Activated CD8-positive, alpha-beta T cell treated with anti-CD3 and anti-CD28 coated beads for 36 hours (primary cell): ENCODE measurements at regions not wholly inside any gene's neighbourhood (a gene's known extent, or its start where the extent isn't known, plus 50 kb on each side); places are given as distances from the start of the nearest gene placed in this dataset.

ENCODE experiments used
- ATAC-seq: fragments of 200-7000 bp; cut with Tn5 transposase; one replicate; pipeline ENCODE4 v1.10.0; 2021; ENCODE audit warnings: mild to moderate bottlenecking, moderate library complexity
- CTCF ChIA-PET: fragments of 350-600 bp; sonication (Branson Sonifier 250); formaldehyde crosslinking; loops from one replicate; lab custom pipeline; 2021; ENCODE audit warnings: antibody characterized with exemption; lab: Charles Lee
- POLR2A ChIA-PET: fragments of 350-600 bp; sonication (Branson Sonifier 250); formaldehyde crosslinking; loops from one replicate; lab custom pipeline; 2021; ENCODE audit warnings: antibody characterized with exemption; lab: Charles Lee
- DNase-seq: peaks from one replicate; pipeline ENCODE4 v3.0.0-alpha.2; 2020
- H3K27ac Mint-ChIP-seq: one replicate; pipeline ENCODE4 v1.8.0; 2021; ENCODE audit warnings: mild to moderate bottlenecking, mixed read lengths
- H3K27me3 Mint-ChIP-seq: one replicate; pipeline ENCODE4 v1.8.0; 2021; ENCODE audit warnings: mixed read lengths
- H3K36me3 Mint-ChIP-seq: one replicate; pipeline ENCODE4 v1.8.0; 2021; ENCODE audit warnings: low read depth, mixed read lengths
- H3K4me1 Mint-ChIP-seq: one replicate; pipeline ENCODE4 v1.8.0; 2021; ENCODE audit warnings: low read depth, mixed read lengths
- H3K4me3 Mint-ChIP-seq: one replicate; pipeline ENCODE4 v1.8.0; 2021; ENCODE audit warnings: mild to moderate bottlenecking, moderate library complexity, mixed read lengths
- H3K9me3 Mint-ChIP-seq: one replicate; pipeline ENCODE4 v1.8.0; 2021; ENCODE audit warnings: mixed read lengths
- intact Hi-C: fragments of 100-400 bp; cut with micrococcal nuclease; formaldehyde crosslinking; loops from one replicate; pipeline ENCODE4 v1.10.0; 2022
- TF ChIP-seq, protein P1 (sequence below): fragments of 200-600 bp; IDR thresholded peaks from one replicate; pipeline ENCODE4 v1.8.0; 2022; ENCODE audit warnings: antibody characterized with exemption, mild to moderate bottlenecking

DNA sequence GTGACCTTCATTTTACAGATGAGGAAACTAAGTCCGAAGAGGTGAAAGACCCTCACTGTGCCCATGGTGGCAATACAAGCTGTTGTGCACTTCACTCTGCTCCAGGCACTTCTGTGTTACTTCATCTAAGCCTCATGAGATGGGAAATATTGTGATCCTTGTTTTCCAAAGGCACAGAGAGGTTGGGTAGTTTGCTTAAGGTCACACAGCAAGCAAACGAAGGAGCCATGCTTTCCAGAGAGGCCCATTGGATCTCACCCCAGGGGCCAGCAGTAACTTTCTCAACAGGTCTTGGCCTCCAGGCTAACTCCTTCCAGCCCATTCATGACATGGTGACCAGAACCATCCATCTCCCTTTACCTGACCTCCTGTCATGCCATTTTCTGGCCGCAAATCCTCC lies 332.8 kb downstream of the MN1 start:
- H3K27me3 Mint-ChIP-seq = peaks cover 1% of the 10 kb centered on the region
- H3K4me3 Mint-ChIP-seq = no peak overlapping the region
- intact Hi-C loops = no loop called here
- TF ChIP-seq, protein P1, sequence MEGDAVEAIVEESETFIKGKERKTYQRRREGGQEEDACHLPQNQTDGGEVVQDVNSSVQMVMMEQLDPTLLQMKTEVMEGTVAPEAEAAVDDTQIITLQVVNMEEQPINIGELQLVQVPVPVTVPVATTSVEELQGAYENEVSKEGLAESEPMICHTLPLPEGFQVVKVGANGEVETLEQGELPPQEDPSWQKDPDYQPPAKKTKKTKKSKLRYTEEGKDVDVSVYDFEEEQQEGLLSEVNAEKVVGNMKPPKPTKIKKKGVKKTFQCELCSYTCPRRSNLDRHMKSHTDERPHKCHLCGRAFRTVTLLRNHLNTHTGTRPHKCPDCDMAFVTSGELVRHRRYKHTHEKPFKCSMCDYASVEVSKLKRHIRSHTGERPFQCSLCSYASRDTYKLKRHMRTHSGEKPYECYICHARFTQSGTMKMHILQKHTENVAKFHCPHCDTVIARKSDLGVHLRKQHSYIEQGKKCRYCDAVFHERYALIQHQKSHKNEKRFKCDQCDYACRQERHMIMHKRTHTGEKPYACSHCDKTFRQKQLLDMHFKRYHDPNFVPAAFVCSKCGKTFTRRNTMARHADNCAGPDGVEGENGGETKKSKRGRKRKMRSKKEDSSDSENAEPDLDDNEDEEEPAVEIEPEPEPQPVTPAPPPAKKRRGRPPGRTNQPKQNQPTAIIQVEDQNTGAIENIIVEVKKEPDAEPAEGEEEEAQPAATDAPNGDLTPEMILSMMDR = no peak
- no peaks in the 10 kb centered on the region for H3K36me3 Mint-ChIP-seq
- no peak for DNase-seq
- no peak for ATAC-seq
- no peaks in the 10 kb centered on the region for H3K9me3 Mint-ChIP-seq
- no peak overlapping the region for H3K27ac Mint-ChIP-seq
- no peaks in the 10 kb centered on the region for H3K4me1 Mint-ChIP-seq
- POLR2A ChIA-PET = no interaction called here
- CTCF ChIA-PET = no interaction called here

DNA sequence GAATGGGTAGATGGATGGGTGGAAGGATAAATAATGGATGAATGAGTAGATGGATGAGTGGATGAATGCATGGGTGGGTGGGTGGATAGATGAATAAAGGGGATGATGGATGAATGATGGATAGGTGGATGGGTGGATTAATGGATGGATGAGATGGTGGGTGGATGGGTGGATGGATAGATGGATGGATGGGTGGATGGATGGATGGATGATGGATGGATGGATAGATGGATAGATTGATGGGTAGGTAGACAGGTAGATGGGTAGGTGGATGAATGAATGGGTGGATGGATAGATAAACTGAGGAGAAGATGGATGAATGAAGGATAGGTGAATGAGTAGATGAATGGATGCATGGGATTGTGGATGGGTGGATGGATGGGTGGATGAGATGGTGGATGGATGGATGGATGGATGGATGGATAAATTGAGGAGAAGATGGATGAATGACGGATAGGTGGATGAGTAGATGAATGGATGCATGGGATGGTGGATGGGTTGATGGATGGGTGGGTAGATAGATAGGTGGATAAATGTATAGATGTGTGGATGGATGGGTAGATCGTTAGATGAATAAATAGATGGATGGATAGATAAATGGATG lies 331.3 kb downstream of the MN1 start:
- TF ChIP-seq, protein P1 = no peak
- no peaks in the 10 kb centered on the region for H3K27me3 Mint-ChIP-seq
- no peak for DNase-seq
- H3K27ac Mint-ChIP-seq = no peak overlapping the region
- no peaks in the 10 kb centered on the region for H3K36me3 Mint-ChIP-seq
- intact Hi-C loops = no loop called here
- ChIA-PET POLR2A (no interaction called here), CTCF (no interaction called here)
- no peaks in the 10 kb centered on the region for H3K9me3 Mint-ChIP-seq
- H3K4me3 Mint-ChIP-seq = no peak overlapping the region
- H3K4me1 Mint-ChIP-seq = no peaks in the 10 kb centered on the region
- ATAC-seq = no peak

DNA sequence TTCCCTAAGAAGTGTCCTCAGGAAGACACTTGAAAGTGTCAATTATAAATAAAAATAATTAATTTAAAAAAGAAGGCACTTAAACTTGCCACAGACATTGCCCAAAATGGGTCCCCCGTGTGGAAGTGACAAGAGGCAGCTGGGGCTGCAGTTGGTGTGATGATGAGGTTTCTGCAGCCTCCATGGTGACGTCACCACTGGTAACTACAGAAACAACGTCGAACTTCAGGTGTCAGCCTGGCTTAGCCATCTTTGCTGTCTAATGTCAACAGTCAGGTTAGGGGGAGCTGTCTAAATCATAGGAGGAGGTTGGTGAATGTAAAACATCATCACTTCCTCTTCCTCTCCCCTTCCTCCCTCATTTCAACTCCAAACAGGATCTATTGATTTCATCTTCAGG lies 328.6 kb downstream of the MN1 start:
- POLR2A ChIA-PET = interaction anchor here (1.4 kb wide), 1 partner anchor 13 kb away, joined by 4 read pairs; no protein-coding TSS in a partner anchor
- CTCF ChIA-PET = no interaction called here
- Mint-ChIP-seq H3K36me3 (no peaks in the 10 kb centered on the region), H3K27me3 (no peaks in the 10 kb centered on the region), H3K27ac (no peak overlapping the region), H3K4me1 (no peaks in the 10 kb centered on the region), H3K4me3 (no peak overlapping the region), H3K9me3 (no peaks in the 10 kb centered on the region)
- DNase-seq (no peak), ATAC-seq (no peak)
- TF ChIP-seq, protein P1 = no peak
- intact Hi-C loops = no loop called here

DNA sequence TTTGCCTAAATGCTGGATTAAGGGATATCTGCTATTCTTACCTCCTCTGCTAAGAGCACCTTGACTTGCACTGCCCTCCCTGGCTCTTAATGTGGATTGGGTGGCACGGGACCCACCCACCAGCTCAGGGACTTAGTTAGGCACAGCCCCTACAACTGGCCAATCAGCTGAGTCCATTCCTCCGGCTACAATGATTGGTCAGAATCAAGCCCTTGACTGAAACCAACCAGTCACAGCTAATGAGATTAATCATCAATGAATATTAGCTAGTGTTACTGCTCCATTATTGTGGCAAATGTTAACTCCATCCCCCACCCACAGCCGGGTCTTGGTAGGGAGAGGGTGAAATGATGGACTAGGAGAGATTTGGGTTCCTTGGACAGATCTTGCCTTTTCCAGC lies 328.0 kb downstream of the MN1 start:
- intact Hi-C loops = no loop called here
- H3K27ac Mint-ChIP-seq = no peak overlapping the region
- no peak for DNase-seq
- ChIA-PET POLR2A (interaction anchor here (1.4 kb wide), 1 partner anchor 13 kb away, joined by 4 read pairs; no protein-coding TSS in a partner anchor), CTCF (no interaction called here)
- H3K4me3 Mint-ChIP-seq = no peak overlapping the region
- TF ChIP-seq, protein P1 = no peak
- no peaks in the 10 kb centered on the region for H3K9me3 Mint-ChIP-seq
- ATAC-seq = no peak
- H3K27me3 Mint-ChIP-seq = no peaks in the 10 kb centered on the region
- no peaks in the 10 kb centered on the region for H3K36me3 Mint-ChIP-seq
- H3K4me1 Mint-ChIP-seq = no peaks in the 10 kb centered on the region

DNA sequence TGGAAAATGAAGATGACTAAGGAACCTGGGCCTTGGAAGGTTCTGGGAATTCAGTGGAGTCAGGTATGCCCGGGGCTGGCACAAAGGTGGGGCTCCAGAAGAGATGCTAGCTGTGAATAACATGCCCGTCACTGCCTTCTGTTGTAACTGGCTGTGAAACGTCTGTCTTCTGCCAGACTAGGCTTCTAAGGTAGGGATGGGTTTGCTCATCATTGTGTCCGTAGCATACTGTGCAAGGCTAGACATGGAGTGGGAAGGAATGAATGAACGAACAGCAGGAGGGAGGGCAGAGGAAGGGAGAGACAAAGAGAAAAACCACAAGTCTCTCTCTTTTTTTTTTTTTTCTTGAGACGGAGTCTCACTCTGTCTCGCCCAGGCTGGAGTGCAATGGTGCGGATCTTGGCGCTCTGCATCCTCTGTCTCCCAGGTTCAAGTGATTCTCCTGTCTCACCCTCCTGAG lies 327.4 kb downstream of the MN1 start:
- DNase-seq = no peak
- ChIA-PET CTCF (no interaction called here), POLR2A (interaction anchor here (1.4 kb wide), 1 partner anchor 12 kb away, joined by 4 read pairs; no protein-coding TSS in a partner anchor)
- Mint-ChIP-seq H3K27me3 (no peaks in the 10 kb centered on the region), H3K4me1 (no peaks in the 10 kb centered on the region), H3K27ac (no peak overlapping the region), H3K9me3 (no peaks in the 10 kb centered on the region), H3K36me3 (no peaks in the 10 kb centered on the region), H3K4me3 (no peak overlapping the region)
- TF ChIP-seq, protein P1 = no peak
- no peak for ATAC-seq
- intact Hi-C loops = no loop called here
